K562 (cell line): ENCODE measurements at regions not wholly inside any gene's neighbourhood (a gene's known extent, or its start where the extent isn't known, plus 50 kb on each side); places are given as distances from the start of the nearest gene placed in this dataset.
A peak's percentile ranks its signal among the peaks of the same experiment; 100 is the strongest.

Source experiments
- ATAC-seq: fragments of 200-7000 bp; cut with Tn5 transposase; 3 replicates; pipeline ENCODE4 v1.9.1; 2020; ENCODE audit warnings: moderate library complexity
- BruUV-seq: library from RNA; stranded (reverse); fragments of 400-500 nt; replicated peaks from 2 replicates; lab custom pipeline; 2021; lab: Mats Ljungman, UMichigan
- CTCF ChIA-PET: fragments of 300-600 bp; formaldehyde crosslinking; extraction: SDS; loops from one replicate; lab custom pipeline; 2021; ENCODE audit warnings: low intra/inter-chr PET ratio; lab: Yijun Ruan, JAX
- POLR2A ChIA-PET: fragments of 300-600, 350-650 bp; sonication (Branson Sonifier 250); formaldehyde crosslinking; extraction: SDS; loops from one replicate; lab custom pipeline; 2021; ENCODE audit warnings: antibody characterized with exemption, inconsistent platforms; lab: Yijun Ruan, JAX
- DNase-seq, 4 experiments: peaks; one replicate each; pipeline versions ENCODE4 v3.0.0 to v3.0.0-alpha.2; 2011 to 2018; ENCODE audit warnings: low spot score in 3 of 4, mixed read lengths in 3 of 4; ENCODE audit errors: extremely low read depth in 1 of 4
- FAIRE-seq: peaks from 2 replicates; lab custom pipeline; 2011; peaks lifted over from hg19 to GRCh38; lab: Jason Lieb, UNC
- H2AFZ ChIP-seq: 2 replicates; pipeline ENCODE4 v1.6.0; 2011; ENCODE audit warnings: low read depth, low read length, control low read depth, inconsistent platforms
- H3K27ac ChIP-seq: fragments of 200-600 bp; 3 replicates; pipeline ENCODE4 v1.8.0; 2011; ENCODE audit warnings: low read depth, mild to moderate bottlenecking, control low read depth, inconsistent platforms, low read length, moderate library complexity, mixed read lengths; ENCODE audit errors: extremely low read depth
- H3K27me3 ChIP-seq, 2 experiments: fragments of 300-600 bp in 1 of 2; 2 replicates in 1 of 2; 3 replicates in 1 of 2; pipeline versions ENCODE4 v1.6.0 to v1.8.0; 2011; ENCODE audit warnings: inconsistent platforms in 2 of 2, low read length in 2 of 2, mild to moderate bottlenecking in 1 of 2, mixed read lengths in 1 of 2, moderate library complexity in 1 of 2; ENCODE audit not compliant: control insufficient read depth in 2 of 2, insufficient read depth in 2 of 2
- H3K36me3 ChIP-seq: fragments of 300-600 bp; 3 replicates; pipeline ENCODE4 v1.8.0; 2011; ENCODE audit warnings: mild to moderate bottlenecking, low read length, inconsistent platforms; ENCODE audit not compliant: control insufficient read depth, insufficient read depth
- H3K4me1 ChIP-seq, 2 experiments: fragments of 200-600 bp in 1 of 2; replicated peaks in 1 of 2; 2 replicates in 1 of 2; 3 replicates in 1 of 2; pipeline versions ENCODE4 v1.5.1 to v1.8.0; 2011; ENCODE audit warnings: inconsistent platforms in 2 of 2, low read length in 2 of 2, mild to moderate bottlenecking in 1 of 2, mixed read lengths in 1 of 2, moderate library complexity in 1 of 2; ENCODE audit not compliant: control insufficient read depth in 2 of 2, insufficient read depth in 2 of 2
- H3K4me2 ChIP-seq: 2 replicates; pipeline ENCODE4 v1.6.1; 2011; ENCODE audit warnings: low read length, control low read depth, inconsistent platforms, mixed read lengths; ENCODE audit not compliant: insufficient read depth
- H3K4me3 ChIP-seq: fragments of 200-600 bp; sonication (generic), shearing (Covaris generic); 2 replicates; pipeline ENCODE4 v1.5.1; 2016; ENCODE audit warnings: control low read depth, inconsistent platforms
- H3K79me2 ChIP-seq: fragments of 200-600 bp; 3 replicates; pipeline ENCODE4 v1.8.0; 2011; ENCODE audit warnings: low read length, inconsistent platforms; ENCODE audit not compliant: control insufficient read depth, insufficient read depth
- H3K9ac ChIP-seq, 2 experiments: 2 replicates each; pipeline versions ENCODE4 v1.6.0 to v1.6.1; 2011; ENCODE audit warnings: low read depth in 2 of 2, low read length in 2 of 2, control low read depth in 1 of 2, inconsistent platforms in 1 of 2, mild to moderate bottlenecking in 1 of 2, mixed read lengths in 1 of 2; ENCODE audit not compliant: insufficient read depth in 1 of 2
- H3K9me1 ChIP-seq: one replicate; pipeline ENCODE4 v1.6.0; 2011; ENCODE audit warnings: inconsistent platforms, mild to moderate bottlenecking, low read length, moderate library complexity; ENCODE audit not compliant: control insufficient read depth, insufficient read depth
- H3K9me3 ChIP-seq: replicated peaks from 2 replicates; pipeline ENCODE4 v1.5.1; 2011; ENCODE audit warnings: low read depth, low read length, inconsistent platforms; ENCODE audit not compliant: control insufficient read depth, insufficient read depth
- H4K20me1 ChIP-seq: replicated peaks from 2 replicates; pipeline ENCODE4 v1.6.1; 2011; ENCODE audit warnings: low read length, inconsistent platforms, mixed read lengths; ENCODE audit not compliant: control insufficient read depth, insufficient read depth
- BCOR ChIP-seq: fragments of 450-650 bp; IDR thresholded peaks from 2 replicates; pipeline ENCODE4 v1.6.1; 2016
- ETS2 ChIP-seq: IDR thresholded peaks from 2 replicates; pipeline ENCODE4 v1.6.1; 2016; ENCODE audit warnings: borderline replicate concordance, missing genetic modification characterization, mild to moderate bottlenecking, moderate library complexity, missing compliant biosample characterization; ENCODE audit not compliant: poor library complexity, severe bottlenecking
- FOXJ2 ChIP-seq: fragments of 200-800 bp; sonication (Bioruptor generic); IDR thresholded peaks from 2 replicates; pipeline ENCODE4 v1.6.1; 2016; ENCODE audit warnings: missing genetic modification characterization, missing compliant biosample characterization
- HEY1 ChIP-seq: fragments of 250-450 bp; sonication (Bioruptor Pico); IDR thresholded peaks from 2 replicates; pipeline ENCODE4 v1.5.0; 2020; ENCODE audit warnings: mild to moderate bottlenecking, moderate library complexity, borderline replicate concordance
- MEIS2 ChIP-seq: fragments of 450-650 bp; IDR thresholded peaks from 2 replicates; pipeline ENCODE4 v1.6.1; 2014; ENCODE audit warnings: mild to moderate bottlenecking; ENCODE audit not compliant: partially characterized antibody
- RFX5 ChIP-seq: IDR thresholded peaks from 2 replicates; pipeline ENCODE4 v1.6.1; 2011; ENCODE audit warnings: low read depth, mild to moderate bottlenecking, improper control_type of control experiment, low read length
- RNF219 ChIP-seq: fragments of 250-450 bp; sonication (Bioruptor Pico); IDR thresholded peaks from 2 replicates; pipeline ENCODE4 v1.5.0; 2022; ENCODE audit warnings: mild to moderate bottlenecking
- SREBF1 ChIP-seq: fragments of 150-350 bp; IDR thresholded peaks from 2 replicates; pipeline ENCODE4 v1.6.1; 2014; ENCODE audit warnings: antibody characterized with exemption, low read depth, low read length, borderline replicate concordance
- TGIF2 ChIP-seq: sonication (generic); formaldehyde crosslinking; IDR thresholded peaks from 2 replicates; pipeline ENCODE4 v1.8.1; 2022; ENCODE audit warnings: mild to moderate bottlenecking, missing genetic modification reagents, moderate library complexity
- ZKSCAN8 ChIP-seq: fragments of 200-800 bp; sonication (Bioruptor generic); IDR thresholded peaks from 2 replicates; pipeline ENCODE4 v1.6.1; 2016; ENCODE audit warnings: missing genetic modification characterization, missing compliant biosample characterization
- ZNF655 ChIP-seq: fragments of 250-450 bp; sonication (Bioruptor Pico); IDR thresholded peaks from 2 replicates; pipeline ENCODE4 v1.5.0; 2021
- ZNF695 ChIP-seq: fragments of 450-650 bp; formaldehyde crosslinking; IDR thresholded peaks from 2 replicates; pipeline ENCODE4 v1.4.0; 2020; ENCODE audit warnings: mild to moderate bottlenecking, moderate library complexity
- ZSCAN32 ChIP-seq: fragments of 450-650 bp; formaldehyde crosslinking; IDR thresholded peaks from 2 replicates; pipeline ENCODE4 v1.4.0; 2020; ENCODE audit warnings: mild to moderate bottlenecking, moderate library complexity
- WGBS: fragments of 100-300 bp; shearing (Covaris generic); methylation state at CpG from one replicate; pipeline ENCODE4 v1.1.6; 2016; ENCODE audit warnings: low coverage, mixed read lengths; ENCODE audit not compliant: insufficient coverage; ENCODE audit errors: missing lambda C conversion rate; 5-methylcytosine and 5-hydroxymethylcytosine counted together
- in situ Hi-C: fragments of 300-500 bp; cut with MboI; formaldehyde crosslinking; loops from 4 replicates; pipeline ENCODE4 v1.15.0; 2018; ENCODE audit warnings: inconsistent platforms, mixed read lengths
- intact Hi-C: fragments of 100-400 bp; cut with micrococcal nuclease; formaldehyde crosslinking; loops from 2 replicates; pipeline ENCODE4 v1.14.2; 2022
- TF ChIP-seq, protein P1 (sequence below): IDR thresholded peaks from 2 replicates; pipeline ENCODE4 v1.6.1; 2012; ENCODE audit warnings: low read depth, low read length, improper control_type of control experiment, borderline replicate concordance

DNA sequence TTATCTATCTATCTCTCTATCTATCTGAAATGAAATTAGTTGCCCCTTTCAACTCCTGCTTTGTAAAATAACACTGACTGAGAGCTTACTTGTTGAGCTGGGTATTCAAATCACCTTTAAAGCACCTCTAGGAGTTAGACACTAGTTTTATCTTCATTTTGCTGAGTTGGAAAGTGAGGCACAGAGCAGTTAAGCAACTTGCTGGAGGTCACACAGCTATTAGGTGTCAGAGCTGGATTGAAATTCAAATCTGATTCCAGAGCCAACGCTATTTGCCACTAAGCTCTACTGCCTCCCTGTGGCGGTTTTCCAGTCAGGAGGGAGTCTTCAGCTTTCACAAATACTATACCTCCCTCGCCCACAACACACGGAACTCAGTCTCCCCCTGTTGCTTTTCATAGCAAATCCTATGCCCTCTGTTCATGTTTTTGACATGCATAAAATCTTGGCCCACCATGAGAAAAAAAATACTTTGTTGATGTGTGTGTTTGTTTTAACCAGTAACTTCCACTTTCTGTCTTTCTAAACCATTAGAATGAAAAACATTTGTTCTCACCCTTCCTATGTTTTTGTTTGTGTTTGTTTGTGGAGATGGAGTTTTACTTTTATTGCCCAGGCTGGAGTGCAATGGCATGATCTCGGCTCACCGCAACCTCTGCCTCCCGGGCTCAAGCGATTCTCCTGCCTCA, 74.8 kb upstream of the SMURF2 start:
- H3K9ac ChIP-seq, result no peak overlapping the region
- H3K9me1 ChIP-seq, result no peaks in the 10 kb centered on the region
- DNase-seq, result peak in 1 of 4 experiments; percentile 51
- H3K27ac ChIP-seq, result no peak overlapping the region
- no peak overlapping the region for H3K4me3 ChIP-seq
- FAIRE-seq, result peak; percentile 97
- peaks cover 2 to 4% of the 10 kb centered on the region in 2 experiments; a peak in 1 of 5 replicates for H3K4me1 ChIP-seq
- no peaks in the 10 kb centered on the region for H3K36me3 ChIP-seq
- ChIA-PET POLR2A (interaction anchor here (0.8 to 1.1 kb wide), 2 partner anchors 230 to 318 kb away, joined by 3 to 4 read pairs; partner anchors contain the start of genes CEP95 and DDX5), CTCF (interaction anchor here (0.6 to 1.4 kb wide), 2 partner anchors 35 to 316 kb away, joined by 3 read pairs; no protein-coding TSS in a partner anchor)
- H3K9me3 ChIP-seq, result no peaks in the 10 kb centered on the region
- H3K4me2 ChIP-seq, result no peak overlapping the region
- in situ Hi-C loops, result no loop called here
- no peaks in the 10 kb centered on the region for H3K79me2 ChIP-seq
- BruUV-seq, result no TSS peak
- H3K27me3 ChIP-seq, result no peaks in the 10 kb centered on the region
- H4K20me1 ChIP-seq, result no peaks in the 10 kb centered on the region
- H2AFZ ChIP-seq, result no peak overlapping the region
- ATAC-seq, result peak; percentile 86
- intact Hi-C loops, result loop anchor here (2.0 to 10.0 kb wide), 3 partner anchors 75 to 316 kb away; partner anchors contain the start of genes CEP95, DDX5 and SMURF2
- 31% methylated on average over 8 of the region's 8 CpGs for WGBS
- no peak for TF ChIP-seq SREBF1
- TF ChIP-seq, protein P1, sequence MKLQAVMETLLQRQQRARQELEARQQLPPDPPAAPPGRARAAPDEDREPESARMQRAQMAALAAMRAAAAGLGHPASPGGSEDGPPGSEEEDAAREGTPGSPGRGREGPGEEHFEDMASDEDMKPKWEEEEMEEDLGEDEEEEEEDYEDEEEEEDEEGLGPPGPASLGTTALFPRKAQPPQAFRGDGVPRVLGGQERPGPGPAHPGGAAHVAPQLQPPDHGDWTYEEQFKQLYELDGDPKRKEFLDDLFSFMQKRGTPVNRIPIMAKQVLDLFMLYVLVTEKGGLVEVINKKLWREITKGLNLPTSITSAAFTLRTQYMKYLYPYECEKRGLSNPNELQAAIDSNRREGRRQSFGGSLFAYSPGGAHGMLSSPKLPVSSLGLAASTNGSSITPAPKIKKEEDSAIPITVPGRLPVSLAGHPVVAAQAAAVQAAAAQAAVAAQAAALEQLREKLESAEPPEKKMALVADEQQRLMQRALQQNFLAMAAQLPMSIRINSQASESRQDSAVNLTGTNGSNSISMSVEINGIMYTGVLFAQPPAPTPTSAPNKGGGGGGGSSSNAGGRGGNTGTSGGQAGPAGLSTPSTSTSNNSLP, result peak; percentile 98
- TF ChIP-seq MEIS2, result no peak
- TF ChIP-seq BCOR, result peak; percentile 91
- TF ChIP-seq ZNF695 (CRISPR knock-in tag), result no peak
- TF ChIP-seq ZSCAN32 (CRISPR knock-in tag), result no peak
- TF ChIP-seq RNF219 (CRISPR knock-in tag), result no peak
- TF ChIP-seq HEY1 (CRISPR knock-in tag), result no peak
- TF ChIP-seq RFX5, result no peak
- no peak for TF ChIP-seq ZKSCAN8 (CRISPR knock-in tag)
- no peak for TF ChIP-seq ETS2 (tag)
- no peak for TF ChIP-seq FOXJ2 (tag)
- TF ChIP-seq TGIF2 (CRISPR knock-in tag), result no peak
- no peak for TF ChIP-seq ZNF655 (CRISPR knock-in tag)
